WERI-Rb-1 (cell line): ENCODE measurements at regions not wholly inside any gene's neighbourhood (a gene's known extent, or its start where the extent isn't known, plus 50 kb on each side); places are given as distances from the start of the nearest gene placed in this dataset.

Source experiments
- DNase-seq: peaks from one replicate; pipeline ENCODE4 v3.0.0-alpha.2; 2020
- H3K27ac ChIP-seq: fragments of 250-450 bp; sonication (Bioruptor Pico); 2 replicates; pipeline ENCODE4 v1.5.1; 2020; ENCODE audit warnings: mild to moderate bottlenecking, moderate library complexity
- H3K27me3 ChIP-seq: fragments of 250-450 bp; sonication (Bioruptor Pico); 2 replicates; pipeline ENCODE4 v1.5.1; 2021; ENCODE audit warnings: mild to moderate bottlenecking, low read depth, moderate library complexity; ENCODE audit not compliant: insufficient read depth, severe bottlenecking
- H3K36me3 ChIP-seq: fragments of 250-450 bp; sonication (Bioruptor Pico); 2 replicates; pipeline ENCODE4 v1.5.1; 2020; ENCODE audit warnings: mild to moderate bottlenecking, moderate library complexity
- H3K4me3 ChIP-seq: 2 replicates; pipeline ENCODE4 v1.5.1; 2011; ENCODE audit warnings: low read depth, mild to moderate bottlenecking, control low read depth, low read length
- H3K9me3 ChIP-seq: fragments of 250-450 bp; sonication (Bioruptor Pico); 2 replicates; pipeline ENCODE4 v1.5.1; 2021; ENCODE audit warnings: mild to moderate bottlenecking, moderate library complexity; ENCODE audit not compliant: severe bottlenecking
- TF ChIP-seq, protein P1 (sequence below): IDR thresholded peaks from 2 replicates; pipeline ENCODE4 v1.5.1; 2011; ENCODE audit warnings: low read depth, mild to moderate bottlenecking, control low read depth, inconsistent platforms, low read length

DNA sequence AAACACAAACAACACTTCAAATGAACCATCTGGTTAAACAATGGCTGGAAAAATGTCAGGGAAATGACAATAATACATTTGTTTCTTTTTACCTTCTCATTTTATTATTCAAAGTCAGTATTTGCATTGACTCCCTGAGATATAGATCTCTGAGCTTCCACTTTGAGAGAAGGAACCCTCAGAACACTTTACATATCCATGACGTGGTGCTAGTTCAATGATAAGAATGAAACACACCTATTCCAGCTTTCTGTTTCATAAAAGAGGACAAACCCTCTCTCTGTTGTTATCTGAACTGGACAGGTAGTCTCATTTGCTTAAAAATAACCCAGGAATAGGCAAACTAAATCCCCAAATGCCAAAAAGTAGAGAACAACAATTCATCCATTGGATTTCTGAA is 65.3 kb upstream of the CCSER1 start:
- H3K36me3 ChIP-seq = no peaks in the 10 kb centered on the region
- no peaks in the 10 kb centered on the region for H3K27me3 ChIP-seq
- H3K9me3 ChIP-seq = no peaks in the 10 kb centered on the region
- H3K4me3 ChIP-seq = no peak overlapping the region
- DNase-seq = no peak
- TF ChIP-seq, protein P1, sequence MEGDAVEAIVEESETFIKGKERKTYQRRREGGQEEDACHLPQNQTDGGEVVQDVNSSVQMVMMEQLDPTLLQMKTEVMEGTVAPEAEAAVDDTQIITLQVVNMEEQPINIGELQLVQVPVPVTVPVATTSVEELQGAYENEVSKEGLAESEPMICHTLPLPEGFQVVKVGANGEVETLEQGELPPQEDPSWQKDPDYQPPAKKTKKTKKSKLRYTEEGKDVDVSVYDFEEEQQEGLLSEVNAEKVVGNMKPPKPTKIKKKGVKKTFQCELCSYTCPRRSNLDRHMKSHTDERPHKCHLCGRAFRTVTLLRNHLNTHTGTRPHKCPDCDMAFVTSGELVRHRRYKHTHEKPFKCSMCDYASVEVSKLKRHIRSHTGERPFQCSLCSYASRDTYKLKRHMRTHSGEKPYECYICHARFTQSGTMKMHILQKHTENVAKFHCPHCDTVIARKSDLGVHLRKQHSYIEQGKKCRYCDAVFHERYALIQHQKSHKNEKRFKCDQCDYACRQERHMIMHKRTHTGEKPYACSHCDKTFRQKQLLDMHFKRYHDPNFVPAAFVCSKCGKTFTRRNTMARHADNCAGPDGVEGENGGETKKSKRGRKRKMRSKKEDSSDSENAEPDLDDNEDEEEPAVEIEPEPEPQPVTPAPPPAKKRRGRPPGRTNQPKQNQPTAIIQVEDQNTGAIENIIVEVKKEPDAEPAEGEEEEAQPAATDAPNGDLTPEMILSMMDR = no peak
- H3K27ac ChIP-seq = no peak overlapping the region

GRCh38 chr4:90064196-90064595 is 63.0 kb upstream of the CCSER1 start:
- TF ChIP-seq, protein P1 = no peak
- H3K9me3 ChIP-seq = no peaks in the 10 kb centered on the region
- no peak for DNase-seq
- H3K36me3 ChIP-seq = no peaks in the 10 kb centered on the region
- no peak overlapping the region for H3K27ac ChIP-seq
- H3K27me3 ChIP-seq = no peaks in the 10 kb centered on the region
- no peak overlapping the region for H3K4me3 ChIP-seq

DNA sequence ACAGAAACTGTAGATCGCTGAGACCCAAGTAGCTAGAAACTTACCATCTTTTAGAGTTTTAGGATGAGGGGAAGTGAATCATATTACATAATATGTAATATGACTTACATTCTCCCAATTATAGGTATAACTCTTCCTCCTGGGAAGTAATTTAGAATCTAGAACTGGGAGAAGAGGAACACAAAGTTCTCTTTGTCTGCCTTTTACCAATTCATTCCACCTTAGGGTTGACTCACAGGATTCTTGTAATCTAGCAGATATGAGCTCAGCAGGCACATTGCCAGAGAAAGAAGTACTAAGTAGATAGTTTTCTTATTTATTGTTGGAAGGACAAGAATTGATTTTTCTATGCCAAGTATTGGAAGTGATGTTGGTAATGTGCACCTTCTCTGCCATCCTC is 58.0 kb upstream of the CCSER1 start:
- Histone ChIP-seq H3K27ac (no peak overlapping the region), H3K27me3 (no peaks in the 10 kb centered on the region), H3K36me3 (no peaks in the 10 kb centered on the region), H3K9me3 (no peaks in the 10 kb centered on the region), H3K4me3 (no peak overlapping the region)
- DNase-seq = no peak
- TF ChIP-seq, protein P1 = no peak

DNA sequence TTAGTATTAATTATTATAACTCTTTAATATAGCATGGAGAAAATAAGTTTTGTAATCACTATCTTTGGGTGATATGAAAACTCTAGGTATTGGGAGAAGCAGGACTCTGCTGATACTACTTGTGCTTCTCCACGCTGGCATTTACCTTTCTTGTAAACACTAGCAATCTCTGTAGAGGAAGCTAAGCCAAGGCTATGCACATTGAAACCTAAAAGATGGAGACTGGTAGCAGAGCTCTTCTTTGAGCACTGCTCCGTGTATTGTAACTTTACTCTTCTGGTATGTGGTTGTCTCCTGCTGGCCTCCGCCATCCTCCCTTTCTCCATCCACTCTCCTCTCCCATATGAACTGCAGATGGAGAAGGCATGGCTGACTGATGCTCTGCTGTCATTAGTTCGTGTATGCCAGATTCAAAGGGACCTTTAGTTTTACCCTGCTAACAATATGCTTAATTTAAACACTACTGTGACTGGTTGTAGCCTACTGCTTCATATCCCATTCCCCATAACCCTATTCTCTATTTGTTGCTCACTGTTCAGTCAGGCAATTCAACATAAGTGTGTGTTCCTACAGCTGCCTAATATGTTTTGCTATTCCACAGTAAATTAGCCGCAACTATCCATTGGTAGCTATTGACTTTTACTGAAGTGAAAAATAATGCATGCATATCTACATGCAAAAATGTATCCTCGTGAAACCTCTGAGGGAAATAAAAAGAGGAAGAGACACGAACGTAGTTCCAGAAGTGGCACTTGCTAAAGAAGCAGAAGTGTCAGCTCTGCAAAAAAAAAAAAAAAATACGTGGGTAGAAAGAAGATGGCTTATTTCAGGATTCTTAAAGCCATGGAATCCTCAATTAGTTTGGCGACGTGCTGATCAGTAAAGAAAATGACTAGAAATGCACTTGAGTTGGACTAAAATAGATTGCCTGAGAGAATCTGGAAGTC is 55.6 kb upstream of the CCSER1 start:
- DNase-seq = no peak
- TF ChIP-seq, protein P1 = no peak
- Histone ChIP-seq H3K27ac (no peak overlapping the region), H3K4me3 (no peak overlapping the region), H3K36me3 (no peaks in the 10 kb centered on the region), H3K9me3 (no peaks in the 10 kb centered on the region), H3K27me3 (no peaks in the 10 kb centered on the region)

GRCh38 chr4:90074322-90074886 is 52.8 kb upstream of the CCSER1 start:
- Histone ChIP-seq H3K27me3 (no peaks in the 10 kb centered on the region), H3K4me3 (no peak overlapping the region), H3K36me3 (no peaks in the 10 kb centered on the region), H3K9me3 (no peaks in the 10 kb centered on the region), H3K27ac (no peak overlapping the region)
- TF ChIP-seq, protein P1 = no peak
- no peak for DNase-seq
